PC-9 (cell line): ENCODE measurements at regions not wholly inside any gene's neighbourhood (a gene's known extent, or its start where the extent isn't known, plus 50 kb on each side); places are given as distances from the start of the nearest gene placed in this dataset.

Source experiments
- CTCF ChIP-seq: fragments of 200-600 bp; sonication (generic); conservative IDR thresholded peaks from 2 replicates; pipeline ENCODE4 v1.6.1; 2017; ENCODE audit warnings: mixed run types, antibody characterized with exemption, mild to moderate bottlenecking, moderate library complexity
- EZH2 ChIP-seq: fragments of 200-600 bp; sonication (generic); IDR thresholded peaks from 2 replicates; pipeline ENCODE4 v1.8.0; 2017; ENCODE audit warnings: antibody characterized with exemption, low read depth

DNA sequence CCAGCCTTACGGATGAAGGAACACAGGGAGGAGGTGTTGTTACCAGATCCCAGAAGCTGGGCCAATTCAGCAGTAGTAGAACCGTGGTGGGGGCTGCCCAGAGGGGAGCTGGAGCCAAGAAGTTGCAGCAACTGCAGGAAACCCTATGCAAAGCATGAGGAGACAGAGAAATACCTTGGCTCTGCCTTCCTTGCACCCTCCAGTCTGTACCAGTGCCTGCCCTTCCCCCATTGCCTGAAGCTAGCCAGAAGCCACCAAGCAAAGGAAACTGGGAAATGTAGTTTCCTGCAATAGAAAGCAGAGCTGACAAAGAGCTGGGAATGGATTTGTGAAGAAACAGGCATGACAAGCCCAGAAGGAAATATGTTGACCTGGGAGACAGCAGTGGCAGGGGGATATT lies 108.7 kb upstream of the FUNDC1 start:
- TF ChIP-seq CTCF = no peak
- no peak for TF ChIP-seq EZH2
